ENCODE measurements at regions not wholly inside any gene's neighbourhood (a gene's known extent, or its start where the extent isn't known, plus 50 kb on each side); places are given as distances from the start of the nearest gene placed in this dataset.

DNA sequence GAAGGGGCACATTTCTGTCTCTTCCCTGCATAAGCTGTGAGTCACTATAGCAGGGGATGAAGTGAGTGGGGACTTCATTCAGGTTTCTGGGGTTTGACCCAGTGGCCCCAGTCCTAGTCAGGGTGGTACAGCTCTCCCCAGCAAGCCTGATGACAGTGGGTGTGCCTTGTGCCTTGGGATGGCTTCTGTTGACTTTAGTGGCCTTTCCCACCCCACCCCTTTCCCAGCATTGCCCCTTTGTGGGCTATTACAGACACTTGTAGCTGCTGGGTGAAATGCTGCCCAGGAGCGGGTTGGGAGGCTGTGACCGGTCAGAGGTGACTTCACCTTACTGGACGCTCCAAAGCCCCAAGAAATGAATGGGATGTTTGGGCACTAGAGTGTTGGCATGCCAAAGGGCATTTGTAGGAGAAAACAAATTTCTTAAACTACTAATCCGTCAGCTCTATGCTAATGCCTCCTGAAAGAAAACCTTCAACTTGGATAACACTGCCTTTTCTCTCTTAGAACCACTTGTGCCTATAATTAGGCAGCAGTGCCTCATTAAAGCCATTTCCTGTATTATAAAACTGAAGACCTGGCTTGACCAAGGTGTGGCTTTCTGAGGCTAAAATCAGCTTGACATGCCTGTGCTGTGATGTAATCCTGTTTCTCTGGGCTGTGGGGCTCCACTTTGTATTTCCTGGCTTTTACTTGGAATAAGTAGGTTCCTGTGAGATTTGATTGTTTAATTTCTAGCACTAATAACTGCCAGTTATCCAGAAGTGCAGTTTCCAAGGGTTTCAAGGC lies 119.0 kb upstream of the SLC25A48 start:
- ChIA-PET RAD21 (ENCODE audit: unreplicated experiment) (no interaction called here), SMC1A (ENCODE audit: uncharacterized antibody, unreplicated experiment) (no interaction called here)
- H3K4me1 ChIP-seq (ENCODE audit: control insufficient read depth, insufficient read depth, low read length), result no peaks in the 10 kb centered on the region
- TF ChIP-seq ZNF24 (IDR thresholded peaks at IDR 0.05) (no peak), NR2F1 (conservative IDR thresholded peaks at IDR 0.05) (no peak), FOXK2 (IDR thresholded peaks at IDR 0.05) (no peak), NR2C2 (IDR thresholded peaks at IDR 0.05; ENCODE audit: borderline replicate concordance, control insufficient read depth, insufficient read length, low read depth) (no peak), MEF2A (IDR thresholded peaks at IDR 0.05; ENCODE audit: insufficient read depth, low read depth, low read length) (no peak), BMI1 (IDR thresholded peaks at IDR 0.05; ENCODE audit: borderline replicate concordance) (no peak), KDM1A (IDR thresholded peaks at IDR 0.05; ENCODE audit: borderline replicate concordance) (no peak), NFYB (IDR thresholded peaks at IDR 0.05; ENCODE audit: insufficient read depth, low read depth, low read length) (no peak), SMARCA5 (IDR thresholded peaks at IDR 0.05) (no peak), CBX5 (IDR thresholded peaks at IDR 0.05; ENCODE audit: low read depth) (no peak), HCFC1 (IDR thresholded peaks at IDR 0.05; ENCODE audit: low read length) (no peak), CEBPB (IDR thresholded peaks at IDR 0.05; ENCODE audit: borderline replicate concordance in 1 of 2, low read depth in 2 of 2, low read length in 2 of 2) (no peak)
- TF ChIP-seq, protein P1, sequence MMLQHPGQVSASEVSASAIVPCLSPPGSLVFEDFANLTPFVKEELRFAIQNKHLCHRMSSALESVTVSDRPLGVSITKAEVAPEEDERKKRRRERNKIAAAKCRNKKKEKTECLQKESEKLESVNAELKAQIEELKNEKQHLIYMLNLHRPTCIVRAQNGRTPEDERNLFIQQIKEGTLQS (IDR thresholded peaks at IDR 0.05; ENCODE audit: borderline replicate concordance, extremely low read depth, low read depth, low read length), result no peak
- TF ChIP-seq, protein P2, sequence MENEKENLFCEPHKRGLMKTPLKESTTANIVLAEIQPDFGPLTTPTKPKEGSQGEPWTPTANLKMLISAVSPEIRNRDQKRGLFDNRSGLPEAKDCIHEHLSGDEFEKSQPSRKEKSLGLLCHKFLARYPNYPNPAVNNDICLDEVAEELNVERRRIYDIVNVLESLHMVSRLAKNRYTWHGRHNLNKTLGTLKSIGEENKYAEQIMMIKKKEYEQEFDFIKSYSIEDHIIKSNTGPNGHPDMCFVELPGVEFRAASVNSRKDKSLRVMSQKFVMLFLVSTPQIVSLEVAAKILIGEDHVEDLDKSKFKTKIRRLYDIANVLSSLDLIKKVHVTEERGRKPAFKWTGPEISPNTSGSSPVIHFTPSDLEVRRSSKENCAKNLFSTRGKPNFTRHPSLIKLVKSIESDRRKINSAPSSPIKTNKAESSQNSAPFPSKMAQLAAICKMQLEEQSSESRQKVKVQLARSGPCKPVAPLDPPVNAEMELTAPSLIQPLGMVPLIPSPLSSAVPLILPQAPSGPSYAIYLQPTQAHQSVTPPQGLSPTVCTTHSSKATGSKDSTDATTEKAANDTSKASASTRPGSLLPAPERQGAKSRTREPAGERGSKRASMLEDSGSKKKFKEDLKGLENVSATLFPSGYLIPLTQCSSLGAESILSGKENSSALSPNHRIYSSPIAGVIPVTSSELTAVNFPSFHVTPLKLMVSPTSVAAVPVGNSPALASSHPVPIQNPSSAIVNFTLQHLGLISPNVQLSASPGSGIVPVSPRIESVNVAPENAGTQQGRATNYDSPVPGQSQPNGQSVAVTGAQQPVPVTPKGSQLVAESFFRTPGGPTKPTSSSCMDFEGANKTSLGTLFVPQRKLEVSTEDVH (IDR thresholded peaks at IDR 0.05; ENCODE audit: low read depth, partially characterized antibody), result no peak
- TF ChIP-seq, protein P3, sequence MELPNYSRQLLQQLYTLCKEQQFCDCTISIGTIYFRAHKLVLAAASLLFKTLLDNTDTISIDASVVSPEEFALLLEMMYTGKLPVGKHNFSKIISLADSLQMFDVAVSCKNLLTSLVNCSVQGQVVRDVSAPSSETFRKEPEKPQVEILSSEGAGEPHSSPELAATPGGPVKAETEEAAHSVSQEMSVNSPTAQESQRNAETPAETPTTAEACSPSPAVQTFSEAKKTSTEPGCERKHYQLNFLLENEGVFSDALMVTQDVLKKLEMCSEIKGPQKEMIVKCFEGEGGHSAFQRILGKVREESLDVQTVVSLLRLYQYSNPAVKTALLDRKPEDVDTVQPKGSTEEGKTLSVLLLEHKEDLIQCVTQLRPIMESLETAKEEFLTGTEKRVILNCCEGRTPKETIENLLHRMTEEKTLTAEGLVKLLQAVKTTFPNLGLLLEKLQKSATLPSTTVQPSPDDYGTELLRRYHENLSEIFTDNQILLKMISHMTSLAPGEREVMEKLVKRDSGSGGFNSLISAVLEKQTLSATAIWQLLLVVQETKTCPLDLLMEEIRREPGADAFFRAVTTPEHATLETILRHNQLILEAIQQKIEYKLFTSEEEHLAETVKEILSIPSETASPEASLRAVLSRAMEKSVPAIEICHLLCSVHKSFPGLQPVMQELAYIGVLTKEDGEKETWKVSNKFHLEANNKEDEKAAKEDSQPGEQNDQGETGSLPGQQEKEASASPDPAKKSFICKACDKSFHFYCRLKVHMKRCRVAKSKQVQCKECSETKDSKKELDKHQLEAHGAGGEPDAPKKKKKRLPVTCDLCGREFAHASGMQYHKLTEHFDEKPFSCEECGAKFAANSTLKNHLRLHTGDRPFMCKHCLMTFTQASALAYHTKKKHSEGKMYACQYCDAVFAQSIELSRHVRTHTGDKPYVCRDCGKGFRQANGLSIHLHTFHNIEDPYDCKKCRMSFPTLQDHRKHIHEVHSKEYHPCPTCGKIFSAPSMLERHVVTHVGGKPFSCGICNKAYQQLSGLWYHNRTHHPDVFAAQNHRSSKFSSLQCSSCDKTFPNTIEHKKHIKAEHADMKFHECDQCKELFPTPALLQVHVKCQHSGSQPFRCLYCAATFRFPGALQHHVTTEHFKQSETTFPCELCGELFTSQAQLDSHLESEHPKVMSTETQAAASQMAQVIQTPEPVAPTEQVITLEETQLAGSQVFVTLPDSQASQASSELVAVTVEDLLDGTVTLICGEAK (IDR thresholded peaks at IDR 0.05; ENCODE audit: borderline replicate concordance), result no peak
- TF ChIP-seq, protein P4, sequence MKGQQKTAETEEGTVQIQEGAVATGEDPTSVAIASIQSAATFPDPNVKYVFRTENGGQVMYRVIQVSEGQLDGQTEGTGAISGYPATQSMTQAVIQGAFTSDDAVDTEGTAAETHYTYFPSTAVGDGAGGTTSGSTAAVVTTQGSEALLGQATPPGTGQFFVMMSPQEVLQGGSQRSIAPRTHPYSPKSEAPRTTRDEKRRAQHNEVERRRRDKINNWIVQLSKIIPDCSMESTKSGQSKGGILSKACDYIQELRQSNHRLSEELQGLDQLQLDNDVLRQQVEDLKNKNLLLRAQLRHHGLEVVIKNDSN (IDR thresholded peaks at IDR 0.05; ENCODE audit: borderline replicate concordance, extremely low read length, insufficient read depth, low read depth, low read length), result no peak

More for the DNA sequence above, 119.0 kb upstream of the SLC25A48 start:
- no peaks in the 10 kb centered on the region for H3K36me3 ChIP-seq (ENCODE audit: control insufficient read depth in 2 of 2, insufficient read depth in 2 of 2, low read length in 1 of 2)
- ChIA-PET POLR2A (no interaction called here), CTCF (no interaction called here)
- no peaks in the 10 kb centered on the region for H4K20me1 ChIP-seq (ENCODE audit: control insufficient read depth, insufficient read depth)
- no peak overlapping the region for H3K4me2 ChIP-seq (ENCODE audit: control insufficient read depth, insufficient read depth)
- H3K79me2 ChIP-seq (ENCODE audit: control insufficient read depth, insufficient read depth, low read length), result no peaks in the 10 kb centered on the region
- peaks cover 3 to 6% of the 10 kb centered on the region in 2 experiments; a peak in 2 of 4 replicates for H3K27me3 ChIP-seq (replicated peaks in 1 of 2; ENCODE audit: control insufficient read depth in 2 of 2, insufficient read depth in 2 of 2, low read length in 1 of 2)
- H3K9ac ChIP-seq (ENCODE audit: control insufficient read depth, insufficient read depth, low read length), result no peak overlapping the region
- FAIRE-seq (no peak), ATAC-seq (no peak), DNase-seq (ENCODE audit: low read depth, low spot score) (no peak)
- in situ Hi-C loops (cut with MboI), result no loop called here
- no peak overlapping the region for H3K27ac ChIP-seq (ENCODE audit: control insufficient read depth, insufficient read depth)
- H3K4me3 ChIP-seq, result no peak overlapping the region
- no peak overlapping the region for H2AFZ ChIP-seq (ENCODE audit: control insufficient read depth, low read depth, low read length)
- WGBS (ENCODE audit: insufficient coverage, insufficient replicate concordance, low lambda C conversion rate, missing lambda C conversion rate), result 17% methylated on average over 4 of the region's 4 CpGs
- no TSS peak for BruUV-seq (replicated peaks)
- H3K9me3 ChIP-seq (replicated peaks; ENCODE audit: control insufficient read depth, insufficient read depth, low read length), result no peaks in the 10 kb centered on the region
- intact Hi-C loops (cut with micrococcal nuclease; ENCODE audit: unreplicated experiment), result no loop called here

Data from GM12878 (cell line).